ENCODE measurements at regions not wholly inside any gene's neighbourhood (a gene's known extent, or its start where the extent isn't known, plus 50 kb on each side); places are given as distances from the start of the nearest gene placed in this dataset.

DNA sequence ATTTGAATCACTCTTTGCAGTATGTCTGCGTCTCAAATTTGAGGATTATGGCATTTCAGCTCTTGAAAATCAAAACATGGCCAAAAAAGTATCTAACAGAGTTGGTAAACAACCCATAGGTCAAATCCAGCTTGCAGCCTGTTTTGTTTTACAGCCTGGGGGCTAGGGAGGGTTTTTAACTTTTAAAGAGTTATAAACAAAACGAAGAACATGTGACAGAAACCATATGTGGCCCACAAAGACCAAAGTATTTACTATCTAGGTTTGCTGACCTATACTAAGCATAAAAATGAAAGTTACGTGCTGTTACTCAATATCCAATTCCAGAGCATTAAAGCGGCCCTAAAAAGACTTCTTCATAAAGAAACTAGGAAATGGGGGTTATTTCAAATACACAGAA lies 55.5 kb upstream of the STARD3NL start:
- TF ChIP-seq POLR2A (IDR thresholded peaks at IDR 0.05; ENCODE audit: low read depth, low read length): no peak
- DNase-seq (ENCODE audit: insufficient read length, low spot score): no peak
- no peak for FAIRE-seq

DNA sequence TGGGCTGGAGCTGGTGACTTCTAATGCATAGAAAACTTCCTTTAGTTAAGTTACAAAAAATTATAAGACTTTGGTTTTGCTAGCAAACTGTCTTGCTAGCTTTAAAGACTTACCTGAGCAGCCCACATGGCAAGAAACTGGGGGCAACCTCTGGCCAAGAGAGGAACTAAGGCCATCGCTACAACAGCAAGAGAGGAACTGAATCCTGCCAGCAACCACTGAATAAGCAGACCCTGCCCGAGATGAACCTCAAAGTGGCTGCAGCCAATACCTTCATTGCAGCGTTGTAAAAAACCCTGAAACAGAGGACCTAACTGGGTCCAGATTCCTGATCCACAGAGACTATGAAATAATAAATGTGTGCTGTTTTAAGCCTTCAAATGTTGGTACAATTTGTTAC lies 54.6 kb upstream of the STARD3NL start:
- no peak for FAIRE-seq
- DNase-seq (ENCODE audit: insufficient read length, low spot score): no peak
- TF ChIP-seq POLR2A (IDR thresholded peaks at IDR 0.05; ENCODE audit: low read depth, low read length): no peak

DNA sequence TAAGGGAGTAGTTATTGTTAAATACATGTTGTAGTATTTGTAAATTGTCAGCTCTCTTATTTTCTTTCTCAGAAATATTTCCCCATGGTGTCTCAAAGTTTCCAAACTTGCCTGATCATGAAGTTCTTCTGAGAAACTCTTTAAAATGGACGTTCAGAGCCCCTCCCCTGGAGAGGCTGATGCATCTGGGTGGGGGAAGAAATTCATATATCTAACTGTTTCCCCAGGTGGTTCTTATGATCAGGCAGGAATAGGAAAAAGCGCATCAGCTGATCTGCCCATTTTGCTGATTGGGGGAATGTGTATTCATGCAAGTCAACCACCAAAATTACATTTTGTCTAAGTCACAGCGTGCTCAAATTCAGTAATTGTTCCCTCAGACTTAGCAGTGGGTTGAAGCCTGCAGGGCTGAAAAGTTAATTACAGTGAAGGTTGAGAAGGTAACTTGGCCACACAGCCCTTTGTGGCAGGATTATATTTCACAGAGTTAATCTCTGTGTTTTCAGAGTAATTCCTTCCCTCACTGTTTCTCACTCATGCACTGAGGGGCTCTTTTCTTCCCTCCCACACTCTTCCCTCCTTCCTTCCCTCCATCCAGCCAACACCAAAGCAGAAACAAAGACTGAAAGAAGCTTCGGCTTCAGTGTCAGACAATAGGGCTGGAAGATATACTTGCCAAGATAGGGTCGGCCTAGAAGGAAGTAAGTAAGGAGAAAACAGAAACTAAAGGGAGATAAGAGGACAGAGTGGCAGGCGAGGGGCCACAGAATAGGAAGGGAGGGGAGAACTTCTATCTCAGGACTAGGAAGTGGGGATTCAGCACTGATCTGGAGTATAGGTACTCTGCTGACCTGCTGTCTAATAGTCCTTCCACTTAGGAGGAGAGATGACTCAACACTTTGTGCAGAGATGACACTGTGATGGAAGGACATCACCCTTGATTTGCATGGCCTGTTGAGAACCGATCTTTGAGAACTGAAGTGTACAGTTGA lies 50.5 kb upstream of the STARD3NL start:
- TF ChIP-seq POLR2A (IDR thresholded peaks at IDR 0.05; ENCODE audit: low read depth, low read length): no peak
- FAIRE-seq: peak; percentile 67
- DNase-seq (ENCODE audit: insufficient read length, low spot score): no peak

All from H54 (cell line).